Keratinocyte (primary cell): ENCODE measurements at regions not wholly inside any gene's neighbourhood (a gene's known extent, or its start where the extent isn't known, plus 50 kb on each side); places are given as distances from the start of the nearest gene placed in this dataset.

ENCODE experiments used
- DNase-seq: peaks from one replicate; pipeline ENCODE4 v3.0.0-alpha.2; 2011; ENCODE audit warnings: low read depth, missing footprints, low spot score
- FAIRE-seq: peaks from 2 replicates; lab custom pipeline; 2011; peaks lifted over from hg19 to GRCh38; lab: Jason Lieb, UNC
- H2AFZ ChIP-seq: 2 replicates; pipeline ENCODE4 v1.6.0; 2012; ENCODE audit warnings: low read length, control low read depth, inconsistent platforms; ENCODE audit not compliant: control insufficient read depth
- H3K27ac ChIP-seq: 2 replicates; pipeline ENCODE4 v1.5.1; 2011; ENCODE audit warnings: low read length; ENCODE audit not compliant: control insufficient read depth, insufficient read depth
- H3K27me3 ChIP-seq: 3 replicates; pipeline ENCODE4 v1.6.0; 2011; ENCODE audit warnings: low read length; ENCODE audit not compliant: control insufficient read depth, insufficient read depth; ENCODE audit errors: extremely low read depth
- H3K36me3 ChIP-seq, 2 experiments: 2 replicates in 1 of 2; 3 replicates in 1 of 2; pipeline ENCODE4 v1.5.1; 2011; ENCODE audit warnings: low read length in 2 of 2, mild to moderate bottlenecking in 1 of 2; ENCODE audit not compliant: control insufficient read depth in 2 of 2, insufficient read depth in 2 of 2; ENCODE audit errors: extremely low read depth in 1 of 2
- H3K4me1 ChIP-seq: 3 replicates; pipeline ENCODE4 v1.5.1; 2011; ENCODE audit warnings: low read length; ENCODE audit not compliant: control insufficient read depth, insufficient read depth; ENCODE audit errors: extremely low read depth
- H3K4me2 ChIP-seq: 3 replicates; pipeline ENCODE4 v1.6.0; 2011; ENCODE audit warnings: low read depth, low read length; ENCODE audit not compliant: control insufficient read depth, insufficient read depth; ENCODE audit errors: extremely low read depth
- H3K4me3 ChIP-seq, 3 experiments: fragments of 200-600 bp in 1 of 3; sonication (generic) in 1 of 3; 2 replicates in 2 of 3; 3 replicates in 1 of 3; pipeline ENCODE4 v1.5.1; 2011 to 2016; ENCODE audit warnings: low read length in 3 of 3, mild to moderate bottlenecking in 3 of 3, control low read depth in 2 of 3, inconsistent platforms in 1 of 3, low read depth in 1 of 3, mixed read lengths in 1 of 3, mixed run types in 1 of 3, moderate library complexity in 1 of 3; ENCODE audit not compliant: control insufficient read depth in 2 of 3, insufficient read depth in 2 of 3; ENCODE audit errors: extremely low read depth in 1 of 3
- H3K79me2 ChIP-seq: 2 replicates; pipeline ENCODE4 v1.6.0; 2012; ENCODE audit warnings: low read length; ENCODE audit not compliant: control insufficient read depth, insufficient read depth
- H3K9ac ChIP-seq: 3 replicates; pipeline ENCODE4 v1.6.0; 2011; ENCODE audit warnings: low read length; ENCODE audit not compliant: control insufficient read depth, insufficient read depth; ENCODE audit errors: extremely low read depth
- H3K9me1 ChIP-seq: 3 replicates; pipeline ENCODE4 v1.6.0; 2011; ENCODE audit warnings: low read length; ENCODE audit not compliant: control insufficient read depth, insufficient read depth; ENCODE audit errors: extremely low read depth
- H3K9me3 ChIP-seq: 2 replicates; pipeline ENCODE4 v1.5.1; 2012; ENCODE audit warnings: low read depth, low read length; ENCODE audit not compliant: control insufficient read depth
- H4K20me1 ChIP-seq: 3 replicates; pipeline ENCODE4 v1.6.0; 2011; ENCODE audit warnings: low read length; ENCODE audit not compliant: control insufficient read depth, insufficient read depth; ENCODE audit errors: extremely low read depth
- CTCF ChIP-seq, 3 experiments: IDR thresholded peaks in 1 of 3; conservative IDR thresholded peaks in 1 of 3; optimal IDR thresholded peaks in 1 of 3; 2 replicates in 2 of 3; 3 replicates in 1 of 3; pipeline versions ENCODE3 to v1.5.1; 2011; ENCODE audit warnings: low read length in 3 of 3, mild to moderate bottlenecking in 3 of 3, moderate library complexity in 2 of 3, control low read depth in 1 of 3, inconsistent platforms in 1 of 3; ENCODE audit not compliant: insufficient read depth in 2 of 3; ENCODE audit errors: extremely low read depth in 1 of 3
- EZH2 ChIP-seq: IDR thresholded peaks from one replicate; pipeline ENCODE4 v1.6.1; 2012; ENCODE audit warnings: inconsistent platforms, mild to moderate bottlenecking, low read length, moderate library complexity
- dilution Hi-C: fragments of 300-500 bp; cut with MboI; formaldehyde crosslinking; loops from one replicate; pipeline ENCODE4 v1.7.0; 2020; ENCODE audit warnings: low sequenced_read_pairs; ENCODE audit not compliant: extremely low pct_ligation_motif_present

- Histone ChIP-seq H3K4me2 (no peak overlapping the region), H3K4me1 (no peaks in the 10 kb centered on the region), H3K9me3 (peaks cover 6% of the 10 kb centered on the region), H3K27ac (no peak overlapping the region), H4K20me1 (no peaks in the 10 kb centered on the region), H3K36me3 (no peaks in the 10 kb centered on the region), H3K4me3 (no peak overlapping the region), H3K9me1 (no peaks in the 10 kb centered on the region), H3K79me2 (no peaks in the 10 kb centered on the region), H3K27me3 (no peaks in the 10 kb centered on the region), H3K9ac (no peak overlapping the region), H2AFZ (no peak overlapping the region)
- dilution Hi-C loops: no loop called here
- DNase-seq: no peak
- TF ChIP-seq CTCF (optimal IDR thresholded peaks at IDR 0.05 in 1 of 3, IDR thresholded peaks at IDR 0.05 in 1 of 3, conservative IDR thresholded peaks at IDR 0.05 in 1 of 3; ENCODE audit: extremely low read depth in 1 of 3, insufficient read depth in 2 of 3, low read length in 3 of 3): no peak
- no peak for FAIRE-seq
Observed at GRCh38 chr1:10932088-10932487, 80.4 kb upstream of the TARDBP start.

GRCh38 chr1:10934150-10934818, 78.2 kb upstream of the TARDBP start:
- FAIRE-seq: no peak
- dilution Hi-C loops: no loop called here
- H3K4me1 ChIP-seq: no peaks in the 10 kb centered on the region

More at GRCh38 chr1:10934150-10934818, 78.2 kb upstream of the TARDBP start:
- Histone ChIP-seq H4K20me1 (no peaks in the 10 kb centered on the region), H3K36me3 (no peaks in the 10 kb centered on the region), H3K4me2 (no peak overlapping the region), H3K27me3 (no peaks in the 10 kb centered on the region), H3K4me3 (no peak overlapping the region), H3K79me2 (no peaks in the 10 kb centered on the region), H3K9ac (no peak overlapping the region), H3K9me3 (no peaks in the 10 kb centered on the region), H3K27ac (no peak overlapping the region), H3K9me1 (no peaks in the 10 kb centered on the region), H2AFZ (no peak overlapping the region)
- TF ChIP-seq CTCF (optimal IDR thresholded peaks at IDR 0.05 in 1 of 3, IDR thresholded peaks at IDR 0.05 in 1 of 3, conservative IDR thresholded peaks at IDR 0.05 in 1 of 3; ENCODE audit: extremely low read depth in 1 of 3, insufficient read depth in 2 of 3, low read length in 3 of 3): no peak
- no peak for TF ChIP-seq EZH2
- no peak for DNase-seq
